ENCODE measurements at regions not wholly inside any gene's neighbourhood (a gene's known extent, or its start where the extent isn't known, plus 50 kb on each side); places are given as distances from the start of the nearest gene placed in this dataset.

- Mint-ChIP-seq H3K27me3 (no peaks in the 10 kb centered on the region), H3K27ac (no peak overlapping the region), H3K4me1 (no peaks in the 10 kb centered on the region), H3K36me3 (no peaks in the 10 kb centered on the region), H3K4me3 (no peak overlapping the region), H3K9me3 (peaks cover 6% of the 10 kb centered on the region)
- ATAC-seq (ENCODE audit: low read depth) = no peak
- no peak for DNase-seq (ENCODE audit: low spot score in 2 of 2)
Measured at GRCh38 chr5:107782561-107783169, 111.9 kb upstream of the EFNA5 start.

- H3K4me3 Mint-ChIP-seq = no peak overlapping the region
- no peaks in the 10 kb centered on the region for H3K27me3 Mint-ChIP-seq
- H3K27ac Mint-ChIP-seq = no peak overlapping the region
- peaks cover 6% of the 10 kb centered on the region for H3K9me3 Mint-ChIP-seq
- H3K4me1 Mint-ChIP-seq = no peaks in the 10 kb centered on the region
- H3K36me3 Mint-ChIP-seq = no peaks in the 10 kb centered on the region
- ATAC-seq (ENCODE audit: low read depth) (no peak), DNase-seq (ENCODE audit: low spot score in 2 of 2) (no peak)
Measured at GRCh38 chr5:107781451-107781850, 110.7 kb upstream of the EFNA5 start.

GRCh38 chr5:107779437-107779836 is 108.7 kb upstream of the EFNA5 start:
- H3K27me3 Mint-ChIP-seq = no peaks in the 10 kb centered on the region
- no peaks in the 10 kb centered on the region for H3K36me3 Mint-ChIP-seq
- H3K9me3 Mint-ChIP-seq = peaks cover 3% of the 10 kb centered on the region
- H3K4me1 Mint-ChIP-seq = no peaks in the 10 kb centered on the region
- DNase-seq (ENCODE audit: low spot score in 2 of 2) (no peak), ATAC-seq (ENCODE audit: low read depth) (no peak)
- H3K4me3 Mint-ChIP-seq = no peak overlapping the region
- H3K27ac Mint-ChIP-seq = no peak overlapping the region

GRCh38 chr5:107778647-107779046 is 107.9 kb upstream of the EFNA5 start:
- no peaks in the 10 kb centered on the region for H3K4me1 Mint-ChIP-seq
- DNase-seq (ENCODE audit: low spot score in 2 of 2) (no peak), ATAC-seq (ENCODE audit: low read depth) (no peak)
- H3K27ac Mint-ChIP-seq = no peak overlapping the region
- no peaks in the 10 kb centered on the region for H3K27me3 Mint-ChIP-seq
- no peak overlapping the region for H3K4me3 Mint-ChIP-seq
- peaks cover 3% of the 10 kb centered on the region for H3K9me3 Mint-ChIP-seq
- H3K36me3 Mint-ChIP-seq = no peaks in the 10 kb centered on the region

GRCh38 chr5:107776922-107777740 is 106.4 kb upstream of the EFNA5 start:
- H3K27me3 Mint-ChIP-seq = no peaks in the 10 kb centered on the region
- peaks cover 2% of the 10 kb centered on the region for H3K9me3 Mint-ChIP-seq
- no peak overlapping the region for H3K4me3 Mint-ChIP-seq
- H3K27ac Mint-ChIP-seq = no peak overlapping the region
- DNase-seq (ENCODE audit: low spot score in 2 of 2) (no peak), ATAC-seq (ENCODE audit: low read depth) (no peak)
- no peaks in the 10 kb centered on the region for H3K4me1 Mint-ChIP-seq
- H3K36me3 Mint-ChIP-seq = no peaks in the 10 kb centered on the region

GRCh38 chr5:107776506-107776905 is 105.8 kb upstream of the EFNA5 start:
- H3K36me3 Mint-ChIP-seq = no peaks in the 10 kb centered on the region
- peaks cover 2% of the 10 kb centered on the region for H3K9me3 Mint-ChIP-seq
- H3K4me3 Mint-ChIP-seq = no peak overlapping the region
- H3K27me3 Mint-ChIP-seq = no peaks in the 10 kb centered on the region
- no peak for ATAC-seq (ENCODE audit: low read depth)
- DNase-seq (ENCODE audit: low spot score in 2 of 2) = no peak
- no peaks in the 10 kb centered on the region for H3K4me1 Mint-ChIP-seq
- no peak overlapping the region for H3K27ac Mint-ChIP-seq

- DNase-seq (ENCODE audit: low spot score in 2 of 2) (no peak), ATAC-seq (ENCODE audit: low read depth) (no peak)
- no peak overlapping the region for H3K27ac Mint-ChIP-seq
- H3K27me3 Mint-ChIP-seq = peaks cover 1% of the 10 kb centered on the region
- no peaks in the 10 kb centered on the region for H3K4me1 Mint-ChIP-seq
- no peaks in the 10 kb centered on the region for H3K9me3 Mint-ChIP-seq
- H3K36me3 Mint-ChIP-seq = no peaks in the 10 kb centered on the region
- no peak overlapping the region for H3K4me3 Mint-ChIP-seq
Measured at GRCh38 chr5:107774316-107774715, 103.6 kb upstream of the EFNA5 start.

GRCh38 chr5:107773479-107773878 is 102.7 kb upstream of the EFNA5 start:
- no peak for ATAC-seq (ENCODE audit: low read depth)
- Mint-ChIP-seq H3K4me3 (no peak overlapping the region), H3K27ac (no peak overlapping the region), H3K4me1 (no peaks in the 10 kb centered on the region), H3K9me3 (no peaks in the 10 kb centered on the region), H3K36me3 (no peaks in the 10 kb centered on the region), H3K27me3 (peaks cover 1% of the 10 kb centered on the region)
- DNase-seq (ENCODE audit: low spot score in 2 of 2) = no peak

GRCh38 chr5:107772418-107773310 is 101.9 kb upstream of the EFNA5 start:
- no peak overlapping the region for H3K4me3 Mint-ChIP-seq
- no peak overlapping the region for H3K27ac Mint-ChIP-seq
- H3K27me3 Mint-ChIP-seq = peaks cover 1% of the 10 kb centered on the region
- ATAC-seq (ENCODE audit: low read depth) = no peak
- H3K36me3 Mint-ChIP-seq = no peaks in the 10 kb centered on the region
- no peaks in the 10 kb centered on the region for H3K9me3 Mint-ChIP-seq
- no peak for DNase-seq (ENCODE audit: low spot score in 2 of 2)
- no peaks in the 10 kb centered on the region for H3K4me1 Mint-ChIP-seq

GRCh38 chr5:107771926-107772325 is 101.2 kb upstream of the EFNA5 start:
- ATAC-seq (ENCODE audit: low read depth) (no peak), DNase-seq (ENCODE audit: low spot score in 2 of 2) (no peak)
- no peak overlapping the region for H3K27ac Mint-ChIP-seq
- H3K27me3 Mint-ChIP-seq = peaks cover 1% of the 10 kb centered on the region
- no peaks in the 10 kb centered on the region for H3K36me3 Mint-ChIP-seq
- H3K4me1 Mint-ChIP-seq = no peaks in the 10 kb centered on the region
- H3K9me3 Mint-ChIP-seq = no peaks in the 10 kb centered on the region
- no peak overlapping the region for H3K4me3 Mint-ChIP-seq

GRCh38 chr5:107770051-107770450 is 99.3 kb upstream of the EFNA5 start:
- Mint-ChIP-seq H3K9me3 (no peaks in the 10 kb centered on the region), H3K27ac (no peak overlapping the region), H3K4me1 (no peaks in the 10 kb centered on the region), H3K4me3 (no peak overlapping the region), H3K36me3 (no peaks in the 10 kb centered on the region), H3K27me3 (peaks cover 1% of the 10 kb centered on the region)
- ATAC-seq (ENCODE audit: low read depth) (no peak), DNase-seq (ENCODE audit: low spot score in 2 of 2) (no peak)

GRCh38 chr5:107769519-107769918 is 98.8 kb upstream of the EFNA5 start:
- H3K4me3 Mint-ChIP-seq = no peak overlapping the region
- ATAC-seq (ENCODE audit: low read depth) = no peak
- DNase-seq (ENCODE audit: low spot score in 2 of 2) = no peak
- H3K27ac Mint-ChIP-seq = no peak overlapping the region
- H3K9me3 Mint-ChIP-seq = no peaks in the 10 kb centered on the region
- no peaks in the 10 kb centered on the region for H3K4me1 Mint-ChIP-seq
- no peaks in the 10 kb centered on the region for H3K36me3 Mint-ChIP-seq
- peaks cover 1% of the 10 kb centered on the region for H3K27me3 Mint-ChIP-seq

- Mint-ChIP-seq H3K4me3 (no peak overlapping the region), H3K36me3 (no peaks in the 10 kb centered on the region), H3K9me3 (no peaks in the 10 kb centered on the region), H3K4me1 (no peaks in the 10 kb centered on the region), H3K27ac (no peak overlapping the region), H3K27me3 (peaks cover 1% of the 10 kb centered on the region)
- DNase-seq (ENCODE audit: low spot score in 2 of 2) (no peak), ATAC-seq (ENCODE audit: low read depth) (no peak)
Measured at GRCh38 chr5:107766972-107767371, 96.2 kb upstream of the EFNA5 start.

GRCh38 chr5:107766439-107766838 is 95.7 kb upstream of the EFNA5 start:
- H3K4me3 Mint-ChIP-seq = no peak overlapping the region
- H3K4me1 Mint-ChIP-seq = no peaks in the 10 kb centered on the region
- ATAC-seq (ENCODE audit: low read depth) (no peak), DNase-seq (ENCODE audit: low spot score in 2 of 2) (no peak)
- H3K27ac Mint-ChIP-seq = no peak overlapping the region
- no peaks in the 10 kb centered on the region for H3K9me3 Mint-ChIP-seq
- H3K27me3 Mint-ChIP-seq = peaks cover 1% of the 10 kb centered on the region
- H3K36me3 Mint-ChIP-seq = no peaks in the 10 kb centered on the region
